AG09319 (cell line): ENCODE measurements at regions not wholly inside any gene's neighbourhood (a gene's known extent, or its start where the extent isn't known, plus 50 kb on each side); places are given as distances from the start of the nearest gene placed in this dataset.

Experiments used
- DNase-seq: peaks from one replicate; pipeline ENCODE4 v3.0.0-alpha.2; 2010; ENCODE audit warnings: low read depth; ENCODE audit errors: extremely low read depth
- CTCF ChIP-seq: IDR thresholded peaks from 2 replicates; pipeline ENCODE4 v1.5.1; 2011; ENCODE audit warnings: low read depth, mild to moderate bottlenecking, inconsistent platforms, low read length, moderate library complexity

GRCh38 chr9:90393365-90394152 is 249.1 kb downstream of the DIRAS2 start:
- DNase-seq: no peak
- TF ChIP-seq CTCF: no peak

- no peak for TF ChIP-seq CTCF
- DNase-seq: no peak
These were observed 247.8 kb downstream of the DIRAS2 start for GRCh38 chr9:90394871-90395270.

- TF ChIP-seq CTCF: no peak
These were observed 242.5 kb downstream of the DIRAS2 start for GRCh38 chr9:90400091-90400490.

GRCh38 chr9:90408659-90409058 is 234.0 kb downstream of the DIRAS2 start:
- no peak for TF ChIP-seq CTCF
- DNase-seq: no peak

More at GRCh38 chr9:90400091-90400490, 242.5 kb downstream of the DIRAS2 start:
- DNase-seq: no peak

GRCh38 chr9:90419221-90419851 is 223.3 kb downstream of the DIRAS2 start:
- no peak for TF ChIP-seq CTCF

GRCh38 chr9:90420211-90420610 is 222.4 kb downstream of the DIRAS2 start:
- DNase-seq: no peak
- TF ChIP-seq CTCF: no peak

More at GRCh38 chr9:90419221-90419851, 223.3 kb downstream of the DIRAS2 start:
- DNase-seq: no peak

GRCh38 chr9:90420768-90421513 is 221.7 kb downstream of the DIRAS2 start:
- no peak for DNase-seq
- no peak for TF ChIP-seq CTCF
